GM12864 (cell line): ENCODE measurements at regions not wholly inside any gene's neighbourhood (a gene's known extent, or its start where the extent isn't known, plus 50 kb on each side); places are given as distances from the start of the nearest gene placed in this dataset.

Source experiments
- DNase-seq: peaks from one replicate; pipeline ENCODE4 v3.0.0-alpha.2; 2011; ENCODE audit warnings: low read depth
- H3K4me3 ChIP-seq: 2 replicates; pipeline ENCODE4 v1.5.1; 2011; ENCODE audit warnings: mild to moderate bottlenecking, low read depth, low read length, control low read depth
- CTCF ChIP-seq: IDR thresholded peaks from 2 replicates; pipeline ENCODE4 v1.5.1; 2011; ENCODE audit warnings: low read depth, mild to moderate bottlenecking, moderate library complexity, low read length, control low read depth, inconsistent platforms; ENCODE audit errors: missing control alignments

- H3K4me3 ChIP-seq: no peak overlapping the region
- DNase-seq: no peak
- TF ChIP-seq CTCF: no peak
These were observed 174.5 kb downstream of the NR2F2 start for GRCh38 chr15:96505014-96505413.

GRCh38 chr15:96514607-96515285 lies 184.2 kb downstream of the NR2F2 start:
- no peak overlapping the region for H3K4me3 ChIP-seq
- DNase-seq: no peak
- TF ChIP-seq CTCF: no peak

GRCh38 chr15:96515371-96515770 lies 184.9 kb downstream of the NR2F2 start:
- DNase-seq: no peak
- no peak for TF ChIP-seq CTCF
- no peak overlapping the region for H3K4me3 ChIP-seq

GRCh38 chr15:96521386-96521785 lies 190.9 kb downstream of the NR2F2 start:
- H3K4me3 ChIP-seq: no peak overlapping the region
- no peak for TF ChIP-seq CTCF

GRCh38 chr15:96524676-96525417 lies 194.3 kb downstream of the NR2F2 start:
- TF ChIP-seq CTCF: no peak
- DNase-seq: no peak
- H3K4me3 ChIP-seq: no peak overlapping the region

More at GRCh38 chr15:96521386-96521785, 190.9 kb downstream of the NR2F2 start:
- no peak for DNase-seq

- H3K4me3 ChIP-seq: no peak overlapping the region
- TF ChIP-seq CTCF: no peak
- DNase-seq: no peak
These were observed 204.6 kb downstream of the NR2F2 start for GRCh38 chr15:96535148-96535547.

- H3K4me3 ChIP-seq: no peak overlapping the region
- no peak for TF ChIP-seq CTCF
- no peak for DNase-seq
These were observed 208.0 kb downstream of the NR2F2 start for GRCh38 chr15:96538491-96538890.
